22Rv1 (cell line): ENCODE measurements at regions not wholly inside any gene's neighbourhood (a gene's known extent, or its start where the extent isn't known, plus 50 kb on each side); places are given as distances from the start of the nearest gene placed in this dataset.

ENCODE experiments used
- ZFX ChIP-seq: fragments of 450-650 bp; IDR thresholded peaks from 2 replicates; pipeline ENCODE4 v1.6.1; 2017; ENCODE audit warnings: antibody characterized with exemption, borderline replicate concordance
- TF ChIP-seq, protein P1 (sequence below): fragments of 450-650 bp; IDR thresholded peaks from 2 replicates; pipeline ENCODE4 v1.5.1; 2017; ENCODE audit warnings: mild to moderate bottlenecking

DNA sequence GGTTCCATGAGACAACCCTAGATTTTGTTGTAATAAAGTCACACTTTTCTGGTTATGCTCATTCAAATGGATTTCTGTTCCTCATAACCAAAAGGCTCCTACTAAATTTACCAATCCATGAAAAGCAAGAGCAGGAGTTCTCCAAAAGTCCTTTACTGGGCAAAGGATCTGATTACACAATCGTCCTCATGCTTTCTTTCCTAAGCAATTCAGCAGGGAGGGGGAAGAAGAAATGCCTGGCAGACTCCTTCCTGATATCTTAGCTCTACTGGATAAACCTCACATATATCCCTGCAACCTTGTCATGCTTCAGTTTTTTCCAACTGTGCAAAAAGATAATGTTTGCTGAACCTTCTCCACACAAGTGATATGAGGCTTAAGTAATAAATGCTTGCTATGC lies 67.6 kb upstream of the GUCA2B start:
- TF ChIP-seq, protein P1, sequence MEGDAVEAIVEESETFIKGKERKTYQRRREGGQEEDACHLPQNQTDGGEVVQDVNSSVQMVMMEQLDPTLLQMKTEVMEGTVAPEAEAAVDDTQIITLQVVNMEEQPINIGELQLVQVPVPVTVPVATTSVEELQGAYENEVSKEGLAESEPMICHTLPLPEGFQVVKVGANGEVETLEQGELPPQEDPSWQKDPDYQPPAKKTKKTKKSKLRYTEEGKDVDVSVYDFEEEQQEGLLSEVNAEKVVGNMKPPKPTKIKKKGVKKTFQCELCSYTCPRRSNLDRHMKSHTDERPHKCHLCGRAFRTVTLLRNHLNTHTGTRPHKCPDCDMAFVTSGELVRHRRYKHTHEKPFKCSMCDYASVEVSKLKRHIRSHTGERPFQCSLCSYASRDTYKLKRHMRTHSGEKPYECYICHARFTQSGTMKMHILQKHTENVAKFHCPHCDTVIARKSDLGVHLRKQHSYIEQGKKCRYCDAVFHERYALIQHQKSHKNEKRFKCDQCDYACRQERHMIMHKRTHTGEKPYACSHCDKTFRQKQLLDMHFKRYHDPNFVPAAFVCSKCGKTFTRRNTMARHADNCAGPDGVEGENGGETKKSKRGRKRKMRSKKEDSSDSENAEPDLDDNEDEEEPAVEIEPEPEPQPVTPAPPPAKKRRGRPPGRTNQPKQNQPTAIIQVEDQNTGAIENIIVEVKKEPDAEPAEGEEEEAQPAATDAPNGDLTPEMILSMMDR: no peak
- no peak for TF ChIP-seq ZFX
